NOMO-1 treated with DMSO at 0.1 percent for 48 hours (cell line): ENCODE measurements at regions not wholly inside any gene's neighbourhood (a gene's known extent, or its start where the extent isn't known, plus 50 kb on each side); places are given as distances from the start of the nearest gene placed in this dataset.
"Not testable (repeated sequence)": the region's sequence is repeated elsewhere in the genome, so short reads cannot be mapped to it uniquely, and the experiment has no call there.

Experiments
- DNase-seq: peaks from one replicate; lab custom pipeline; 2025; ENCODE audit not compliant: unreplicated experiment; lab: John Stamatoyannopoulos, UW

- no peak for DNase-seq
Observed at GRCh38 chr17:12195418-12195817, 174.7 kb downstream of the MAP2K4 start.

- no peak for DNase-seq
Observed at GRCh38 chr17:12201294-12201880, 180.7 kb downstream of the MAP2K4 start.

- no peak for DNase-seq
Observed at GRCh38 chr17:12209632-12210191, 189.0 kb downstream of the MAP2K4 start.

GRCh38 chr17:12220714-12221439, 200.2 kb downstream of the MAP2K4 start:
- DNase-seq, result not testable (repeated sequence)

GRCh38 chr17:12222392-12222791, 201.7 kb downstream of the MAP2K4 start:
- no peak for DNase-seq

- no peak for DNase-seq
Observed at GRCh38 chr17:12227547-12227946, 206.9 kb downstream of the MAP2K4 start.

- peak; percentile 48 for DNase-seq
Observed at GRCh38 chr17:12229335-12229734, 208.7 kb downstream of the MAP2K4 start.

- DNase-seq, result no peak
Observed at GRCh38 chr17:12230481-12231354, 210.0 kb downstream of the MAP2K4 start.

GRCh38 chr17:12231355-12231682, 210.6 kb downstream of the MAP2K4 start:
- DNase-seq, result no peak

- not testable (repeated sequence) for DNase-seq
Observed at GRCh38 chr17:12239021-12239420, 218.3 kb downstream of the MAP2K4 start.

GRCh38 chr17:12242345-12242954, 221.8 kb downstream of the MAP2K4 start:
- DNase-seq, result no peak

- no peak for DNase-seq
Observed at GRCh38 chr17:12247761-12248160, 227.1 kb downstream of the MAP2K4 start.

GRCh38 chr17:12250973-12251372, 230.3 kb downstream of the MAP2K4 start:
- no peak for DNase-seq

- no peak for DNase-seq
Observed at GRCh38 chr17:12252462-12252861, 231.8 kb downstream of the MAP2K4 start.

- DNase-seq, result no peak
Observed at GRCh38 chr17:12254460-12254859, 233.8 kb downstream of the MAP2K4 start.

- DNase-seq, result peak; percentile 65
Observed at GRCh38 chr17:12256380-12256995, 235.8 kb downstream of the MAP2K4 start.

GRCh38 chr17:12257176-12257575, 236.5 kb downstream of the MAP2K4 start:
- DNase-seq, result no peak

GRCh38 chr17:12261354-12261753, 240.7 kb downstream of the MAP2K4 start:
- no peak for DNase-seq

GRCh38 chr17:12269751-12270150, 249.1 kb downstream of the MAP2K4 start:
- DNase-seq, result no peak

GRCh38 chr17:12277827-12278226, 257.1 kb downstream of the MAP2K4 start:
- no peak for DNase-seq

- DNase-seq, result no peak
Observed at GRCh38 chr17:12282056-12282455, 261.4 kb downstream of the MAP2K4 start.
